Panc1 (cell line): ENCODE measurements at regions not wholly inside any gene's neighbourhood (a gene's known extent, or its start where the extent isn't known, plus 50 kb on each side); places are given as distances from the start of the nearest gene placed in this dataset.

Experiments
- ATAC-seq: fragments of 200-7000 bp; cut with Tn5 transposase; 2 replicates; pipeline ENCODE4 v1.9.1; 2020; ENCODE audit warnings: mild to moderate bottlenecking, moderate library complexity
- BruUV-seq: library from RNA; stranded (reverse); fragments of 400-500 nt; replicated peaks from 2 replicates; lab custom pipeline; 2021; lab: Mats Ljungman, UMichigan
- CTCF ChIA-PET: fragments of 300-600 bp; sonication (Branson Sonifier 250); formaldehyde crosslinking; loops from one replicate; lab custom pipeline; 2022; ENCODE audit warnings: antibody characterized with exemption; lab: Charles Lee
- POLR2A ChIA-PET: fragments of 300-600 bp; sonication (Branson Sonifier 250); formaldehyde crosslinking; loops from one replicate; lab custom pipeline; 2022; ENCODE audit warnings: antibody characterized with exemption; lab: Charles Lee
- DNase-seq: peaks from one replicate; pipeline ENCODE4 v3.0.0-alpha.2; 2010; ENCODE audit warnings: low read depth, low spot score
- H3K27ac ChIP-seq: 2 replicates; pipeline ENCODE4 v1.5.1; 2011; ENCODE audit warnings: mild to moderate bottlenecking, low read length, inconsistent platforms
- H3K27me3 ChIP-seq: fragments of 200-500 bp; sonication (Bioruptor generic); 2 replicates; pipeline ENCODE4 v1.6.0; 2014; ENCODE audit warnings: low read length, inconsistent platforms; ENCODE audit not compliant: control insufficient read depth, insufficient read depth
- H3K36me3 ChIP-seq: fragments of 200-500 bp; sonication (Bioruptor generic); 2 replicates; pipeline ENCODE4 v1.5.1; 2014; ENCODE audit warnings: inconsistent platforms, mild to moderate bottlenecking, low read length, moderate library complexity; ENCODE audit not compliant: control insufficient read depth, insufficient read depth
- H3K4me1 ChIP-seq: 2 replicates; pipeline ENCODE4 v1.5.1; 2011; ENCODE audit warnings: inconsistent platforms, mild to moderate bottlenecking, low read length, moderate library complexity; ENCODE audit not compliant: control insufficient read depth, insufficient read depth
- H3K4me3 ChIP-seq, 2 experiments: 2 replicates each; pipeline ENCODE4 v1.5.1; 2011 to 2012; ENCODE audit warnings: low read depth in 2 of 2, low read length in 2 of 2, mild to moderate bottlenecking in 2 of 2, inconsistent platforms in 1 of 2, moderate library complexity in 1 of 2
- H3K9me3 ChIP-seq: fragments of 200-500 bp; sonication (Bioruptor generic); 2 replicates; pipeline ENCODE4 v1.5.1; 2014; ENCODE audit warnings: low read depth, mild to moderate bottlenecking, inconsistent platforms, low read length, moderate library complexity; ENCODE audit not compliant: control insufficient read depth, insufficient read depth
- POLR2AphosphoS5 ChIP-seq: IDR thresholded peaks from 2 replicates; pipeline ENCODE4 v1.6.1; 2012; ENCODE audit warnings: mild to moderate bottlenecking, low read depth, low read length, moderate library complexity
- SIN3A ChIP-seq: IDR thresholded peaks from 2 replicates; pipeline ENCODE4 v1.6.1; 2012; ENCODE audit warnings: low read depth, mild to moderate bottlenecking, low read length, moderate library complexity, borderline replicate concordance; ENCODE audit not compliant: insufficient read depth
- TCF7L2 ChIP-seq: IDR thresholded peaks from 2 replicates; pipeline ENCODE4 v1.6.1; 2011; ENCODE audit warnings: mild to moderate bottlenecking, low read depth, low read length, inconsistent platforms
- in situ Hi-C: cut with HindIII; loops from 2 replicates; pipeline ENCODE4 v1.10.0; 2016; ENCODE audit warnings: low sequenced_read_pairs, low pct_unique_long_range_greater_than_20kb
- intact Hi-C: fragments of 100-400 bp; cut with micrococcal nuclease; formaldehyde crosslinking; loops from one replicate; pipeline ENCODE4 v1.10.0; 2022; ENCODE audit not compliant: unreplicated experiment
- TF ChIP-seq, protein P1 (sequence below), 2 experiments: IDR thresholded peaks; 2 replicates each; pipeline ENCODE4 v1.6.1; 2011 to 2012; ENCODE audit warnings: low read depth in 2 of 2, control low read depth in 1 of 2, low read length in 1 of 2, mild to moderate bottlenecking in 1 of 2, moderate library complexity in 1 of 2; ENCODE audit not compliant: insufficient read depth in 1 of 2
- TF ChIP-seq, protein P2 (sequence below): fragments of 450-650 bp; IDR thresholded peaks from 2 replicates; pipeline ENCODE4 v1.5.1; 2017; ENCODE audit warnings: mild to moderate bottlenecking

DNA sequence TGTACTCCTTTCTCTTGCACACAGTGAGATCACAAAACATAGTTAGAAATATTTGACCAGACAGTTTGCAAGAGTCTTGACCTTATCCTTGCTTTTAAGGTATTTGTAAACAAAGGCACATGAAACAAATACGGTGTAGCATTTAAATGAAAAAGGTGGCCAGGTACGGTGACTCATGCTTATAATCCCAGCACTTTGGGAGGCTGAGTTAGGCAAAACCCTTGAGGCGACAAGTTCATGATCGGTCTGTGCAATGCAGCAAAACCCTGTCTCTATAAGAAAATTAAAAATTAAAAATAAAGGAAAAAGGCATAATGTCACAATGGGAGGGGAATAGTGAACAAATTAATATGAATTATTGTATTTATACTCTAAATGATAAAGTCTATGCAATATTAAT is 109.5 kb upstream of the PIK3C3 start:
- ChIA-PET POLR2A (no interaction called here), CTCF (no interaction called here)
- H3K4me3 ChIP-seq, result no peak overlapping the region
- no peak for DNase-seq
- in situ Hi-C loops (no loop called here), intact Hi-C loops (no loop called here)
- H3K27ac ChIP-seq, result no peak overlapping the region
- no peak for ATAC-seq
- H3K36me3 ChIP-seq, result no peaks in the 10 kb centered on the region
- H3K9me3 ChIP-seq, result no peaks in the 10 kb centered on the region
- H3K27me3 ChIP-seq, result no peaks in the 10 kb centered on the region
- BruUV-seq, result no TSS peak
- TF ChIP-seq POLR2AphosphoS5, result no peak
- TF ChIP-seq, protein P1, sequence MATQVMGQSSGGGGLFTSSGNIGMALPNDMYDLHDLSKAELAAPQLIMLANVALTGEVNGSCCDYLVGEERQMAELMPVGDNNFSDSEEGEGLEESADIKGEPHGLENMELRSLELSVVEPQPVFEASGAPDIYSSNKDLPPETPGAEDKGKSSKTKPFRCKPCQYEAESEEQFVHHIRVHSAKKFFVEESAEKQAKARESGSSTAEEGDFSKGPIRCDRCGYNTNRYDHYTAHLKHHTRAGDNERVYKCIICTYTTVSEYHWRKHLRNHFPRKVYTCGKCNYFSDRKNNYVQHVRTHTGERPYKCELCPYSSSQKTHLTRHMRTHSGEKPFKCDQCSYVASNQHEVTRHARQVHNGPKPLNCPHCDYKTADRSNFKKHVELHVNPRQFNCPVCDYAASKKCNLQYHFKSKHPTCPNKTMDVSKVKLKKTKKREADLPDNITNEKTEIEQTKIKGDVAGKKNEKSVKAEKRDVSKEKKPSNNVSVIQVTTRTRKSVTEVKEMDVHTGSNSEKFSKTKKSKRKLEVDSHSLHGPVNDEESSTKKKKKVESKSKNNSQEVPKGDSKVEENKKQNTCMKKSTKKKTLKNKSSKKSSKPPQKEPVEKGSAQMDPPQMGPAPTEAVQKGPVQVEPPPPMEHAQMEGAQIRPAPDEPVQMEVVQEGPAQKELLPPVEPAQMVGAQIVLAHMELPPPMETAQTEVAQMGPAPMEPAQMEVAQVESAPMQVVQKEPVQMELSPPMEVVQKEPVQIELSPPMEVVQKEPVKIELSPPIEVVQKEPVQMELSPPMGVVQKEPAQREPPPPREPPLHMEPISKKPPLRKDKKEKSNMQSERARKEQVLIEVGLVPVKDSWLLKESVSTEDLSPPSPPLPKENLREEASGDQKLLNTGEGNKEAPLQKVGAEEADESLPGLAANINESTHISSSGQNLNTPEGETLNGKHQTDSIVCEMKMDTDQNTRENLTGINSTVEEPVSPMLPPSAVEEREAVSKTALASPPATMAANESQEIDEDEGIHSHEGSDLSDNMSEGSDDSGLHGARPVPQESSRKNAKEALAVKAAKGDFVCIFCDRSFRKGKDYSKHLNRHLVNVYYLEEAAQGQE (IDR thresholded peaks at IDR 0.05; ENCODE audit: insufficient read depth in 1 of 2, low read depth in 2 of 2, low read length in 1 of 2), result no peak
- TF ChIP-seq TCF7L2, result no peak
- no peak for TF ChIP-seq SIN3A
- TF ChIP-seq, protein P2, sequence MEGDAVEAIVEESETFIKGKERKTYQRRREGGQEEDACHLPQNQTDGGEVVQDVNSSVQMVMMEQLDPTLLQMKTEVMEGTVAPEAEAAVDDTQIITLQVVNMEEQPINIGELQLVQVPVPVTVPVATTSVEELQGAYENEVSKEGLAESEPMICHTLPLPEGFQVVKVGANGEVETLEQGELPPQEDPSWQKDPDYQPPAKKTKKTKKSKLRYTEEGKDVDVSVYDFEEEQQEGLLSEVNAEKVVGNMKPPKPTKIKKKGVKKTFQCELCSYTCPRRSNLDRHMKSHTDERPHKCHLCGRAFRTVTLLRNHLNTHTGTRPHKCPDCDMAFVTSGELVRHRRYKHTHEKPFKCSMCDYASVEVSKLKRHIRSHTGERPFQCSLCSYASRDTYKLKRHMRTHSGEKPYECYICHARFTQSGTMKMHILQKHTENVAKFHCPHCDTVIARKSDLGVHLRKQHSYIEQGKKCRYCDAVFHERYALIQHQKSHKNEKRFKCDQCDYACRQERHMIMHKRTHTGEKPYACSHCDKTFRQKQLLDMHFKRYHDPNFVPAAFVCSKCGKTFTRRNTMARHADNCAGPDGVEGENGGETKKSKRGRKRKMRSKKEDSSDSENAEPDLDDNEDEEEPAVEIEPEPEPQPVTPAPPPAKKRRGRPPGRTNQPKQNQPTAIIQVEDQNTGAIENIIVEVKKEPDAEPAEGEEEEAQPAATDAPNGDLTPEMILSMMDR, result no peak
- H3K4me1 ChIP-seq, result no peaks in the 10 kb centered on the region

DNA sequence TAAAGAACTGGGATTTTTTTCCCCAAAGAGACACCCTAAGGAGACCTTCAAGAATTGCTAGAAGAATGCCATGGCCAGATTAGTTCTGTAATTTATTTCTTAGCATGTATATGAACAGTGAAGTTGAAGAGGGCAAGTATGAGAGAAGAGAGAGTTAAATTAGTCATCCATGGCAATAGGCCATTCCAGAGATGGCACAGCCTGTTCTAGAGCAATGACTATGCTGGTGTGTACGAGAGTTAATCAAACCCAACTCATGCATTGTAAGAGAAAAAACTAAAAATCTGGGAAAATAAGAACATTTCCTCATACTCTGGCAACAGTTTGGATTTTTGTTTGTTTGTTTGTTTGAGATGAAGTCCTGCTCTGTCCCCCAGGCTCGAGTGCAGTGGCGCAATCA is 112.1 kb upstream of the PIK3C3 start:
- POLR2A ChIA-PET, result no interaction called here
- no peak for DNase-seq

More for the DNA sequence above, 112.1 kb upstream of the PIK3C3 start:
- no peak for ATAC-seq
- in situ Hi-C loops (no loop called here), intact Hi-C loops (no loop called here)
- H3K36me3 ChIP-seq, result no peaks in the 10 kb centered on the region
- TF ChIP-seq TCF7L2 (no peak), POLR2AphosphoS5 (no peak), SIN3A (no peak)
- TF ChIP-seq, protein P2, result no peak
- TF ChIP-seq, protein P1 (IDR thresholded peaks at IDR 0.05; ENCODE audit: insufficient read depth in 1 of 2, low read depth in 2 of 2, low read length in 1 of 2), result no peak
- CTCF ChIA-PET, result no interaction called here
- no TSS peak for BruUV-seq
- H3K9me3 ChIP-seq, result no peaks in the 10 kb centered on the region
- H3K27me3 ChIP-seq, result no peaks in the 10 kb centered on the region
- H3K4me3 ChIP-seq, result no peak overlapping the region
- H3K4me1 ChIP-seq, result no peaks in the 10 kb centered on the region
- H3K27ac ChIP-seq, result no peak overlapping the region
